Ovary (tissue), 7 donors: ENCODE measurements at regions not wholly inside any gene's neighbourhood (a gene's known extent, or its start where the extent isn't known, plus 50 kb on each side); places are given as distances from the start of the nearest gene placed in this dataset.

Experiments
- DNase-seq, 5 donors: peaks; one replicate each; pipeline ENCODE4 v3.0.0-alpha.2; 2019 to 2020
- H3K27ac ChIP-seq, 2 donors: fragments of 200-600 bp; one replicate each; pipeline versions ENCODE4 v1.5.1 to v1.8.0; 2019 to 2022
- H3K27me3 ChIP-seq: fragments of 200-600 bp; one replicate; pipeline ENCODE4 v1.8.0; 2022
- H3K36me3 ChIP-seq: fragments of 200-600 bp; sonication (generic); one replicate; pipeline ENCODE4 v1.5.1; 2019
- H3K4me1 ChIP-seq: one replicate; pipeline ENCODE4 v1.8.1; 2013; ENCODE audit warnings: mild to moderate bottlenecking, moderate library complexity; ENCODE audit not compliant: insufficient read depth
- H3K4me3 ChIP-seq: fragments of 200-600 bp; sonication (generic); one replicate; pipeline ENCODE4 v1.5.1; 2017
- H3K9me3 ChIP-seq, 2 donors: fragments of 200-600 bp in 1 of 2; sonication (generic) in 1 of 2; one replicate each; pipeline versions ENCODE4 v1.5.1 to v1.8.1; 2013 to 2019; ENCODE audit warnings: mild to moderate bottlenecking in 1 of 2, moderate library complexity in 1 of 2
- CTCF ChIP-seq, 3 donors: fragments of 450-650 bp in 2 of 3; fragments of 200-600 bp in 1 of 3; IDR thresholded peaks; one replicate each; pipeline versions ENCODE4 v1.5.1 to v1.8.0; 2016 to 2022; ENCODE audit warnings: antibody characterized with exemption in 3 of 3, mild to moderate bottlenecking in 1 of 3
- EP300 ChIP-seq: sonication (generic); formaldehyde crosslinking; IDR thresholded peaks from one replicate; pipeline ENCODE4 v1.6.1; 2017; ENCODE audit warnings: antibody characterized with exemption
- POLR2A ChIP-seq: fragments of 450-650 bp; IDR thresholded peaks from one replicate; pipeline ENCODE4 v1.6.1; 2017; ENCODE audit warnings: antibody characterized with exemption, mild to moderate bottlenecking, moderate library complexity
- WGBS, 3 donors: extraction: QIAGEN DNeasy Blood & Tissue Kit in 1 of 3; methylation state at CpG; one replicate each; pipeline versions ENCODE4 v1.1.5 to v1.1.7; 2013 to 2017; 5-methylcytosine and 5-hydroxymethylcytosine counted together
- intact Hi-C, 4 donors: fragments of 100-400 bp; cut with DNase I; formaldehyde crosslinking; loops; one replicate each; pipeline versions ENCODE4 v1.11.0 to v1.15.1; 2022 to 2023
- donor health status: DM: no; HTN: no; CAD: no; lungs with moderate emphysema.
- donor health status: DM: no; HTN: no; CAD: no.
- donor health status: Bipolar disorder and iron deficiency.
- donor health status: DM: no; HTN: no; CAD: no.
- donor health status: DM: yes; HTN: yes; CAD: no.

- WGBS, 3 donors = 44 to 58% (median 48%) methylated on average over 5 of the region's 5 CpGs
- Histone ChIP-seq H3K27ac (no peak overlapping the region), H3K4me3 (no peak overlapping the region), H3K4me1 (no peaks in the 10 kb centered on the region), H3K36me3 (no peaks in the 10 kb centered on the region), H3K9me3 (no peaks in the 10 kb centered on the region), H3K27me3 (no peaks in the 10 kb centered on the region)
- TF ChIP-seq EP300 (no peak), POLR2A (no peak), CTCF (IDR thresholded peaks at IDR 0.05) (no peak)
- no peak for DNase-seq
- intact Hi-C loops = no loop called here
Measured at GRCh38 chrX:4322916-4323315, 609.5 kb upstream of the PRKX start.

GRCh38 chrX:4320436-4320947 lies 607.0 kb upstream of the PRKX start:
- H3K36me3 ChIP-seq = no peaks in the 10 kb centered on the region
- H3K27ac ChIP-seq = no peak overlapping the region
- no peak for DNase-seq
- 62 to 72% (median 63%) methylated on average over 9 of the region's 9 CpGs for WGBS, 3 donors
- H3K4me3 ChIP-seq = no peak overlapping the region
- no peaks in the 10 kb centered on the region for H3K4me1 ChIP-seq
- H3K9me3 ChIP-seq = no peaks in the 10 kb centered on the region
- TF ChIP-seq CTCF (IDR thresholded peaks at IDR 0.05) = no peak
- no peak for TF ChIP-seq EP300
- no peak for TF ChIP-seq POLR2A
- intact Hi-C loops = no loop called here
- no peaks in the 10 kb centered on the region for H3K27me3 ChIP-seq

DNA sequence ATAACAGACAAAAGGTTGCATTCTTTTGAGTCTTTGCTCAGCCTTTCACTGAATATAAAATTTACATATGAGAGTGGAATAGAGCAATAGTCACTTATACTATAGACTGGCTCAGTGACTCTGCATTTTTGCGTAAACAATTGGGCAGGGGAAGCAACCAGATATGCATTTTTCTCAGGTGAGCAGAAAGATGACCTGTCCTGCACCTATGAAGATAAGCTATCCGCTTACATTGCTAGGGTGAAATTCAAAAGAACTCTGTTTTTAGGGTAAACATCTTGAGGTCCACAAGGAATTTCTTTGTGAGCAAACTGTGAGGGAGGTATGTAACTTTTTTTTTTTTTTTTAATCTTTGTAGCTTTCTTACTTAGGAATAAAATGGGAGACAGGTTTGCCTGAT lies 602.4 kb upstream of the PRKX start:
- WGBS, 3 donors = 78 to 82% (median 81%) methylated on average over 2 of the region's 2 CpGs
- no peaks in the 10 kb centered on the region for H3K27me3 ChIP-seq
- no peak for DNase-seq
- no peaks in the 10 kb centered on the region for H3K36me3 ChIP-seq
- intact Hi-C loops = no loop called here
- H3K27ac ChIP-seq = no peak overlapping the region
- no peak overlapping the region for H3K4me3 ChIP-seq
- no peak for TF ChIP-seq EP300
- TF ChIP-seq POLR2A = no peak
- TF ChIP-seq CTCF (IDR thresholded peaks at IDR 0.05) = no peak
- H3K9me3 ChIP-seq = no peaks in the 10 kb centered on the region
- no peaks in the 10 kb centered on the region for H3K4me1 ChIP-seq

DNA sequence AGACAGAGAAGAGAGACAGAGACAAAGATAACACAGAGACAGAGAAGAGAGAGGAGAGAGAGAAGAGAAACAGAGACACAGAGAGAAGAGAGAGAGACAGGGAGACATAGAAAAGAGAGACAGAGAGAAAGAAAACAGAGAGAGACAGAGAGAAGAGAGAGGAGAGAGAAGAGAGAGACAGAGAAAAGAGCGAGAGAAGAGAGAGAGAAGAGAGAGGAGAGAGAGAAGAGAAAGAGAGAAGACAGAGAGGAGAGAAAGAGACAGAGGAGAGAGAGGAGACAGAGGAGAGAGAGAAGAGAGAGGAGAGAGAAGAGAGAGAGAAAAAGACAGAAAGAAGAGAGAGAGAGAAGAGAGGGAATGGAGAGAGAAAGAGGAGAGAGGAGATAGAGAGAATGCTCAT lies 601.1 kb upstream of the PRKX start:
- no peak overlapping the region for H3K27ac ChIP-seq
- H3K4me3 ChIP-seq = no peak overlapping the region
- no peaks in the 10 kb centered on the region for H3K36me3 ChIP-seq
- no peaks in the 10 kb centered on the region for H3K9me3 ChIP-seq
- 88 to 93% (median 90%) methylated on average over 1 of the region's 1 CpG for WGBS, 3 donors
- H3K27me3 ChIP-seq = no peaks in the 10 kb centered on the region
- DNase-seq = no peak
- no peak for TF ChIP-seq CTCF (IDR thresholded peaks at IDR 0.05)
- no peaks in the 10 kb centered on the region for H3K4me1 ChIP-seq
- intact Hi-C loops = no loop called here

- intact Hi-C loops = no loop called here
- TF ChIP-seq POLR2A (no peak), CTCF (IDR thresholded peaks at IDR 0.05) (no peak), EP300 (no peak)
Measured at GRCh38 chrX:4277122-4277521, 563.7 kb upstream of the PRKX start.

More at GRCh38 chrX:4277122-4277521, 563.7 kb upstream of the PRKX start:
- H3K4me3 ChIP-seq = no peak overlapping the region
- H3K9me3 ChIP-seq = no peaks in the 10 kb centered on the region
- H3K36me3 ChIP-seq = no peaks in the 10 kb centered on the region
- DNase-seq = no peak
- H3K27ac ChIP-seq = no peak overlapping the region
- H3K4me1 ChIP-seq = no peaks in the 10 kb centered on the region
- 48 to 59% (median 55%) methylated on average over 4 of the region's 4 CpGs for WGBS, 3 donors
- H3K27me3 ChIP-seq = no peaks in the 10 kb centered on the region
